IMR-90 (cell line): ENCODE measurements at regions not wholly inside any gene's neighbourhood (a gene's known extent, or its start where the extent isn't known, plus 50 kb on each side); places are given as distances from the start of the nearest gene placed in this dataset.

Source experiments
- ATAC-seq: fragments of 200-7000 bp; cut with Tn5 transposase; 2 replicates; pipeline ENCODE4 v1.9.1; 2020; ENCODE audit warnings: low read depth, mild to moderate bottlenecking, moderate library complexity
- BruUV-seq: library from RNA; stranded (reverse); fragments of 400-500 nt; replicated peaks from 2 replicates; lab custom pipeline; 2021; lab: Mats Ljungman, UMichigan
- CTCF ChIA-PET: fragments of 300-600 bp; formaldehyde crosslinking; extraction: SDS; loops from one replicate; lab custom pipeline; 2021; ENCODE audit warnings: antibody characterized with exemption; lab: Yijun Ruan, JAX
- POLR2A ChIA-PET: fragments of 300-600 bp; sonication (Branson Sonifier 250); formaldehyde crosslinking; loops from one replicate; lab custom pipeline; 2022; ENCODE audit warnings: antibody characterized with exemption; ENCODE audit not compliant: unreplicated experiment; lab: Charles Lee
- DNase-seq: peaks from one replicate; pipeline ENCODE4 v3.0.0; 2013
- H2AFZ ChIP-seq: replicated peaks from 2 replicates; pipeline ENCODE3; 2013; ENCODE audit warnings: low read length, mild to moderate bottlenecking; ENCODE audit not compliant: poor library complexity
- H2AK5ac ChIP-seq: 2 replicates; pipeline ENCODE4 v1.6.1; 2013; ENCODE audit warnings: low read depth, low read length, inconsistent platforms
- H2AK9ac ChIP-seq: replicated peaks from 2 replicates; pipeline ENCODE3; 2013; ENCODE audit warnings: mild to moderate bottlenecking, low read depth, low read length, moderate library complexity; ENCODE audit not compliant: poor library complexity
- H2BK120ac ChIP-seq: 2 replicates; pipeline ENCODE4 v1.6.1; 2013; ENCODE audit warnings: low read depth, low read length, inconsistent platforms
- H2BK15ac ChIP-seq: 3 replicates; pipeline ENCODE4 v1.6.1; 2013; ENCODE audit warnings: low read depth, low read length, inconsistent platforms
- H2BK20ac ChIP-seq: 2 replicates; pipeline ENCODE4 v1.6.1; 2013; ENCODE audit warnings: low read depth, mild to moderate bottlenecking, inconsistent platforms, low read length, moderate library complexity
- H2BK5ac ChIP-seq: 2 replicates; pipeline ENCODE4 v1.6.1; 2013; ENCODE audit warnings: mild to moderate bottlenecking, low read depth, low read length, inconsistent platforms; ENCODE audit not compliant: poor library complexity, severe bottlenecking
- H3K14ac ChIP-seq: replicated peaks from 2 replicates; pipeline ENCODE4 v1.6.1; 2013; ENCODE audit warnings: low read depth, low read length, inconsistent platforms
- H3K18ac ChIP-seq: 2 replicates; pipeline ENCODE4 v1.6.1; 2013; ENCODE audit warnings: low read depth, low read length, control low read depth
- H3K23ac ChIP-seq: 2 replicates; pipeline ENCODE4 v1.6.1; 2013; ENCODE audit warnings: low read depth, low read length, inconsistent platforms
- H3K27ac ChIP-seq: 2 replicates; pipeline ENCODE4 v1.5.1; 2013; ENCODE audit warnings: mild to moderate bottlenecking, control low read depth, low read length; ENCODE audit not compliant: insufficient read depth
- H3K27me3 ChIP-seq: 2 replicates; pipeline ENCODE4 v1.6.1; 2013; ENCODE audit warnings: low read length; ENCODE audit not compliant: control insufficient read depth, insufficient read depth
- H3K36me3 ChIP-seq: 2 replicates; pipeline ENCODE4 v1.6.1; 2013; ENCODE audit warnings: low read length, mixed read lengths; ENCODE audit not compliant: control insufficient read depth, insufficient read depth
- H3K4ac ChIP-seq: 2 replicates; pipeline ENCODE4 v1.6.1; 2013; ENCODE audit warnings: low read depth, low read length, inconsistent platforms
- H3K4me1 ChIP-seq: 2 replicates; pipeline ENCODE4 v1.6.1; 2013; ENCODE audit warnings: low read length, mixed read lengths; ENCODE audit not compliant: control insufficient read depth, insufficient read depth
- H3K4me2 ChIP-seq: 2 replicates; pipeline ENCODE4 v1.6.1; 2013; ENCODE audit warnings: low read depth, mild to moderate bottlenecking, control low read depth, low read length, moderate library complexity
- H3K4me3 ChIP-seq: 2 replicates; pipeline ENCODE4 v1.5.1; 2013; ENCODE audit warnings: low read depth, mild to moderate bottlenecking, control low read depth, low read length, moderate library complexity; ENCODE audit not compliant: insufficient read depth
- H3K56ac ChIP-seq: 2 replicates; pipeline ENCODE4 v1.6.1; 2013; ENCODE audit warnings: low read length, inconsistent platforms; ENCODE audit not compliant: insufficient read depth; ENCODE audit errors: extremely low read depth
- H3K79me1 ChIP-seq, 2 experiments: 2 replicates each; pipeline ENCODE4 v1.6.1; 2013; ENCODE audit warnings: low read length in 2 of 2, inconsistent platforms in 1 of 2, low read depth in 1 of 2
- H3K9ac ChIP-seq: 2 replicates; pipeline ENCODE4 v1.6.1; 2013; ENCODE audit warnings: low read depth, low read length, control low read depth
- H3K9me1 ChIP-seq: 2 replicates; pipeline ENCODE4 v1.6.1; 2013; ENCODE audit warnings: low read length, inconsistent platforms; ENCODE audit not compliant: insufficient read depth
- H3K9me3 ChIP-seq: 2 replicates; pipeline ENCODE4 v1.6.1; 2013; ENCODE audit warnings: low read length; ENCODE audit not compliant: control insufficient read depth, insufficient read depth
- H4K20me1 ChIP-seq: 2 replicates; pipeline ENCODE4 v1.6.1; 2013; ENCODE audit warnings: low read length, inconsistent platforms; ENCODE audit not compliant: insufficient read depth
- H4K5ac ChIP-seq: 2 replicates; pipeline ENCODE4 v1.6.1; 2013; ENCODE audit warnings: mild to moderate bottlenecking, low read depth, low read length, control low read depth
- H4K8ac ChIP-seq, 2 experiments: 2 replicates each; pipeline ENCODE4 v1.6.1; 2013; ENCODE audit warnings: low read depth in 2 of 2, low read length in 2 of 2, control low read depth in 1 of 2, inconsistent platforms in 1 of 2
- H4K91ac ChIP-seq: 2 replicates; pipeline ENCODE4 v1.6.1; 2013; ENCODE audit warnings: low read depth, low read length, inconsistent platforms; ENCODE audit not compliant: insufficient read depth
- BHLHE40 ChIP-seq: fragments of 150-350 bp; IDR thresholded peaks from 2 replicates; pipeline ENCODE4 v1.6.1; 2016; ENCODE audit warnings: mild to moderate bottlenecking, low read depth, low read length
- CEBPB ChIP-seq: IDR thresholded peaks from 2 replicates; pipeline ENCODE4 v1.6.1; 2012; ENCODE audit warnings: low read depth, low read length, improper control_type of control experiment
- CHD1 ChIP-seq: IDR thresholded peaks from 2 replicates; pipeline ENCODE4 v1.6.1; 2012; ENCODE audit warnings: low read depth, low read length, improper control_type of control experiment
- CTCF ChIP-seq: conservative IDR thresholded peaks from 2 replicates; pipeline ENCODE4 v1.5.1; 2012; ENCODE audit warnings: mild to moderate bottlenecking, low read depth, low read length, improper control_type of control experiment
- FOS ChIP-seq: fragments of 150-350 bp; IDR thresholded peaks from 2 replicates; pipeline ENCODE4 v1.6.1; 2016; ENCODE audit warnings: low read depth, low read length
- MAFK ChIP-seq: IDR thresholded peaks from 2 replicates; pipeline ENCODE4 v1.6.1; 2012; ENCODE audit warnings: low read depth, low read length, improper control_type of control experiment
- MAZ ChIP-seq: IDR thresholded peaks from 2 replicates; pipeline ENCODE4 v1.6.1; 2012; ENCODE audit warnings: low read depth, mild to moderate bottlenecking, low read length, improper control_type of control experiment, moderate library complexity, borderline replicate concordance
- NFE2L2 ChIP-seq: fragments of 150-350 bp; IDR thresholded peaks from 2 replicates; pipeline ENCODE4 v1.6.1; 2016; ENCODE audit warnings: low read depth, mild to moderate bottlenecking, low read length
- RAD21 ChIP-seq: IDR thresholded peaks from 2 replicates; pipeline ENCODE4 v1.6.1; 2012; ENCODE audit warnings: low read length, improper control_type of control experiment
- RCOR1 ChIP-seq: IDR thresholded peaks from 2 replicates; pipeline ENCODE4 v1.6.1; 2012; ENCODE audit warnings: mild to moderate bottlenecking, low read length, improper control_type of control experiment; ENCODE audit not compliant: insufficient replicate concordance
- WGBS, 2 experiments: methylation state at CpG; one replicate each; pipeline versions ENCODE4 v1.1.5 to v1.1.7; 2013; ENCODE audit warnings: missing lambda C conversion rate in 2 of 2; ENCODE audit not compliant: insufficient read length in 1 of 2; ENCODE audit errors: extremely low coverage in 2 of 2; 5-methylcytosine and 5-hydroxymethylcytosine counted together
- dilution Hi-C: fragments of 300-500 bp; cut with HindIII; formaldehyde crosslinking; loops from one replicate; pipeline ENCODE4 v1.14.3; 2018; ENCODE audit warnings: low sequenced_read_pairs; ENCODE audit not compliant: unreplicated experiment
- in situ Hi-C: fragments of 300-500 bp; cut with MboI; formaldehyde crosslinking; loops from 3 replicates; pipeline ENCODE4 v1.14.3; 2019; ENCODE audit warnings: low sequenced_read_pairs, inconsistent platforms, mixed read lengths
- intact Hi-C: fragments of 100-400 bp; cut with micrococcal nuclease; formaldehyde crosslinking; loops from 2 replicates; pipeline ENCODE4 v1.10.0; 2022
- TF ChIP-seq, protein P1 (sequence below): fragments of 150-350 bp; IDR thresholded peaks from 2 replicates; pipeline ENCODE4 v1.6.1; 2016; ENCODE audit warnings: low read depth, mild to moderate bottlenecking, low read length, moderate library complexity, borderline replicate concordance

DNA sequence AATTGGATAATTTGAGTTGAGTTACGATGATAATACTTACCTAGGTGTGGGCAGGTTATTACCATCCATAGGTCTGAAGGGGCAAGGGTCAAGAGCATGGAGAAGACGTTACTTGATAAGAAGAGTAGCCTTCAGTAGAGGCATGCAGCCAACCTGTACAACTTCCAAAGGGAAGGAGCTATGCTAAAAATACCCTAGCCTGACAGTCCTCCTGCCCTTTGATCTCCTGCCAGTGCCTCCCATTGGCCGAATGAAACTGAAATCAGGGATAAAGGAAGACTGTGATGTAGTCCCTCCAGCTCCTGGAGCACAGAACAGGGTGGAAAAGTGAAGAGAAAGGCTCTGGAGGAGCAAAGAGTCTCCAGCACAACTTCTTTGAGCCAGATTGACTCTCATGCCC is 487.4 kb downstream of the ADCYAP1 start:
- H2BK20ac ChIP-seq = no peak overlapping the region
- DNase-seq (no peak), ATAC-seq (no peak)
- no peaks in the 10 kb centered on the region for H3K9me1 ChIP-seq
- H3K4me2 ChIP-seq = no peak overlapping the region
- H3K4ac ChIP-seq = no peak overlapping the region
- no peak overlapping the region for H2AK5ac ChIP-seq
- no peak overlapping the region for H4K91ac ChIP-seq
- H2AFZ ChIP-seq = no peak overlapping the region
- H3K36me3 ChIP-seq = no peaks in the 10 kb centered on the region
- peaks cover 4% of the 10 kb centered on the region; the same call in 1 of the 2 replicates for H3K9me3 ChIP-seq
- no peak overlapping the region for H3K4me3 ChIP-seq
- H4K8ac ChIP-seq = no peak overlapping the region
- H3K4me1 ChIP-seq = no peaks in the 10 kb centered on the region
- no peak overlapping the region for H2BK5ac ChIP-seq
- no peak overlapping the region for H3K9ac ChIP-seq
- dilution Hi-C loops = no loop called here
- H4K20me1 ChIP-seq = no peaks in the 10 kb centered on the region
- no peak overlapping the region for H3K27ac ChIP-seq
- H2BK120ac ChIP-seq = no peak overlapping the region
- WGBS, 2 experiments = no CpG with 5 or more reads among the region's 3 CpGs
- H2AK9ac ChIP-seq = no peak overlapping the region
- BruUV-seq = no TSS peak
- CTCF ChIA-PET = no interaction called here
- TF ChIP-seq FOS (no peak), CEBPB (no peak), NFE2L2 (no peak), RCOR1 (no peak), MAZ (no peak), BHLHE40 (no peak), MAFK (no peak), CTCF (no peak), RAD21 (no peak), CHD1 (no peak)
- TF ChIP-seq, protein P1, sequence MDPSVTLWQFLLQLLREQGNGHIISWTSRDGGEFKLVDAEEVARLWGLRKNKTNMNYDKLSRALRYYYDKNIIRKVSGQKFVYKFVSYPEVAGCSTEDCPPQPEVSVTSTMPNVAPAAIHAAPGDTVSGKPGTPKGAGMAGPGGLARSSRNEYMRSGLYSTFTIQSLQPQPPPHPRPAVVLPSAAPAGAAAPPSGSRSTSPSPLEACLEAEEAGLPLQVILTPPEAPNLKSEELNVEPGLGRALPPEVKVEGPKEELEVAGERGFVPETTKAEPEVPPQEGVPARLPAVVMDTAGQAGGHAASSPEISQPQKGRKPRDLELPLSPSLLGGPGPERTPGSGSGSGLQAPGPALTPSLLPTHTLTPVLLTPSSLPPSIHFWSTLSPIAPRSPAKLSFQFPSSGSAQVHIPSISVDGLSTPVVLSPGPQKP = no peak
- H3K56ac ChIP-seq = no peak overlapping the region
- H3K14ac ChIP-seq = no peak overlapping the region
- no peak overlapping the region for H4K5ac ChIP-seq
- in situ Hi-C loops = no loop called here
- no peak overlapping the region for H2BK15ac ChIP-seq
- H3K79me1 ChIP-seq = no peaks in the 10 kb centered on the region
- intact Hi-C loops = no loop called here
- no peak overlapping the region for H3K18ac ChIP-seq
- POLR2A ChIA-PET = no interaction called here
- no peaks in the 10 kb centered on the region for H3K27me3 ChIP-seq
- H3K23ac ChIP-seq = no peak overlapping the region
